Chondrocyte (in vitro differentiated cells): ENCODE measurements at regions not wholly inside any gene's neighbourhood (a gene's known extent, or its start where the extent isn't known, plus 50 kb on each side); places are given as distances from the start of the nearest gene placed in this dataset.
"Not testable (repeated sequence)": the region's sequence is repeated elsewhere in the genome, so short reads cannot be mapped to it uniquely, and the experiment has no call there.

Experiments
- DNase-seq: peaks from one replicate; pipeline ENCODE4 v3.0.0; 2021; ENCODE audit warnings: mixed read lengths, low spot score
- H3K27ac Mint-ChIP-seq: one replicate; pipeline ENCODE4 v1.8.0; 2021; ENCODE audit warnings: mild to moderate bottlenecking, moderate library complexity, mixed read lengths; ENCODE audit not compliant: unreplicated experiment
- H3K27me3 Mint-ChIP-seq: 2 replicates; pipeline ENCODE4 v1.8.0; 2021; ENCODE audit warnings: low read depth, mixed read lengths
- H3K36me3 Mint-ChIP-seq: 2 replicates; pipeline ENCODE4 v1.8.0; 2021; ENCODE audit warnings: low read depth, mixed read lengths
- H3K4me1 Mint-ChIP-seq: 2 replicates; pipeline ENCODE4 v1.8.0; 2021; ENCODE audit warnings: low read depth, mild to moderate bottlenecking, mixed read lengths
- H3K4me3 Mint-ChIP-seq: one replicate; pipeline ENCODE4 v1.8.0; 2021; ENCODE audit warnings: mild to moderate bottlenecking, moderate library complexity, mixed read lengths; ENCODE audit not compliant: unreplicated experiment
- H3K9me3 Mint-ChIP-seq: 2 replicates; pipeline ENCODE4 v1.8.0; 2021; ENCODE audit warnings: low read depth, mixed read lengths
- CTCF ChIP-seq: fragments of 200-600 bp; sonication (generic); IDR thresholded peaks from 2 replicates; pipeline ENCODE4 v1.5.0; 2021; ENCODE audit warnings: antibody characterized with exemption, mild to moderate bottlenecking, moderate library complexity

GRCh38 chr2:78162202-78162601 lies 640.0 kb upstream of the LRRTM4 start:
- Mint-ChIP-seq H3K9me3 (no peaks in the 10 kb centered on the region), H3K27ac (no peak overlapping the region), H3K27me3 (no peaks in the 10 kb centered on the region), H3K36me3 (no peaks in the 10 kb centered on the region), H3K4me1 (no peaks in the 10 kb centered on the region), H3K4me3 (no peak overlapping the region)
- TF ChIP-seq CTCF: no peak
- DNase-seq: no peak

GRCh38 chr2:78172157-78172556 lies 650.0 kb upstream of the LRRTM4 start:
- not testable (repeated sequence) for H3K36me3 Mint-ChIP-seq, DNase-seq, H3K27me3 Mint-ChIP-seq, H3K4me3 Mint-ChIP-seq, H3K27ac Mint-ChIP-seq, H3K4me1 Mint-ChIP-seq
- H3K9me3 Mint-ChIP-seq: peaks cover 11% of the 10 kb centered on the region

GRCh38 chr2:78175645-78176044 lies 653.5 kb upstream of the LRRTM4 start:
- Mint-ChIP-seq H3K36me3 (no peaks in the 10 kb centered on the region), H3K27me3 (no peaks in the 10 kb centered on the region), H3K9me3 (no peaks in the 10 kb centered on the region), H3K4me1 (no peaks in the 10 kb centered on the region), H3K4me3 (no peak overlapping the region), H3K27ac (no peak overlapping the region)
- DNase-seq: no peak
- TF ChIP-seq CTCF: no peak

- Mint-ChIP-seq H3K27me3 (no peaks in the 10 kb centered on the region), H3K36me3 (no peaks in the 10 kb centered on the region), H3K4me3 (no peak overlapping the region), H3K27ac (no peak overlapping the region), H3K9me3 (no peaks in the 10 kb centered on the region), H3K4me1 (no peaks in the 10 kb centered on the region)
- TF ChIP-seq CTCF: no peak
- DNase-seq: no peak
Measured at GRCh38 chr2:78201064-78201575, 678.9 kb upstream of the LRRTM4 start.

DNA sequence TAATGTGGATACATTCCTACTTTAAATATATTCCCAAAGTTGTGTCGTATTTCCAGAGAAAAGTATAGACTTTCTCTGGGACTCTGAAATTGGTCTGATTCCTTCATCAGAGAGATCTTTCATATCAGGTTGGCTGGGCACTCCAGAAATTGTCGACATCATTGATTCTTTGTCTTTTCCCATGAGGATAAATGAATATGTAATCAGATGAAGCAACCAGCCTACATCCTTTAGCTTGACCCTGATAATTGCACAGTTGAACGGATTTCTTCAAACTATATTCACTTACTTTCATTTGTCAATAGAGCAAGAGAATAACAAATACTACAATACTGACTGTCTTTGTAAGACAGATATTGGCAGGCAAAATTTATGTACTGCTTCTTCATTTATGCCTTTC lies 680.2 kb upstream of the LRRTM4 start:
- no peak overlapping the region for H3K27ac Mint-ChIP-seq
- H3K4me1 Mint-ChIP-seq: no peaks in the 10 kb centered on the region
- no peaks in the 10 kb centered on the region for H3K36me3 Mint-ChIP-seq
- DNase-seq: no peak
- peaks cover 2% of the 10 kb centered on the region for H3K27me3 Mint-ChIP-seq
- H3K9me3 Mint-ChIP-seq: peaks cover 3% of the 10 kb centered on the region
- no peak overlapping the region for H3K4me3 Mint-ChIP-seq
- TF ChIP-seq CTCF: no peak

- DNase-seq: no peak
- no peak for TF ChIP-seq CTCF
- H3K27me3 Mint-ChIP-seq: peaks cover 2% of the 10 kb centered on the region
- no peaks in the 10 kb centered on the region for H3K4me1 Mint-ChIP-seq
- H3K36me3 Mint-ChIP-seq: no peaks in the 10 kb centered on the region
- H3K27ac Mint-ChIP-seq: no peak overlapping the region
- H3K4me3 Mint-ChIP-seq: no peak overlapping the region
- peaks cover 3% of the 10 kb centered on the region for H3K9me3 Mint-ChIP-seq
Measured at GRCh38 chr2:78202986-78203670, 681.0 kb upstream of the LRRTM4 start.
